ENCODE measurements at regions not wholly inside any gene's neighbourhood (a gene's known extent, or its start where the extent isn't known, plus 50 kb on each side); places are given as distances from the start of the nearest gene placed in this dataset.

GRCh38 chrX:113629326-113629725 lies 788.7 kb upstream of the AMOT start:
- TF ChIP-seq, protein P1, sequence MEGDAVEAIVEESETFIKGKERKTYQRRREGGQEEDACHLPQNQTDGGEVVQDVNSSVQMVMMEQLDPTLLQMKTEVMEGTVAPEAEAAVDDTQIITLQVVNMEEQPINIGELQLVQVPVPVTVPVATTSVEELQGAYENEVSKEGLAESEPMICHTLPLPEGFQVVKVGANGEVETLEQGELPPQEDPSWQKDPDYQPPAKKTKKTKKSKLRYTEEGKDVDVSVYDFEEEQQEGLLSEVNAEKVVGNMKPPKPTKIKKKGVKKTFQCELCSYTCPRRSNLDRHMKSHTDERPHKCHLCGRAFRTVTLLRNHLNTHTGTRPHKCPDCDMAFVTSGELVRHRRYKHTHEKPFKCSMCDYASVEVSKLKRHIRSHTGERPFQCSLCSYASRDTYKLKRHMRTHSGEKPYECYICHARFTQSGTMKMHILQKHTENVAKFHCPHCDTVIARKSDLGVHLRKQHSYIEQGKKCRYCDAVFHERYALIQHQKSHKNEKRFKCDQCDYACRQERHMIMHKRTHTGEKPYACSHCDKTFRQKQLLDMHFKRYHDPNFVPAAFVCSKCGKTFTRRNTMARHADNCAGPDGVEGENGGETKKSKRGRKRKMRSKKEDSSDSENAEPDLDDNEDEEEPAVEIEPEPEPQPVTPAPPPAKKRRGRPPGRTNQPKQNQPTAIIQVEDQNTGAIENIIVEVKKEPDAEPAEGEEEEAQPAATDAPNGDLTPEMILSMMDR (IDR thresholded peaks at IDR 0.05) = no peak
- TF ChIP-seq POLR2A (IDR thresholded peaks at IDR 0.05) = no peak

All from esophagus squamous epithelium (tissue), 4 donors.